SK-N-MC (cell line): ENCODE measurements at regions not wholly inside any gene's neighbourhood (a gene's known extent, or its start where the extent isn't known, plus 50 kb on each side); places are given as distances from the start of the nearest gene placed in this dataset.

Experiments used
- EZH2 ChIP-seq: fragments of 200-600 bp; sonication (generic); IDR thresholded peaks from one replicate; pipeline ENCODE4 v1.6.1; 2017; ENCODE audit warnings: antibody characterized with exemption
- POLR2AphosphoS5 ChIP-seq: IDR thresholded peaks from 2 replicates; pipeline ENCODE4 v1.6.1; 2012; ENCODE audit warnings: mild to moderate bottlenecking, low read depth, low read length, borderline replicate concordance

GRCh38 chr10:121368347-121369025, 229.8 kb downstream of the FGFR2 start:
- no peak for TF ChIP-seq EZH2
- TF ChIP-seq POLR2AphosphoS5: no peak
